WERI-Rb-1 (cell line): ENCODE measurements at regions not wholly inside any gene's neighbourhood (a gene's known extent, or its start where the extent isn't known, plus 50 kb on each side); places are given as distances from the start of the nearest gene placed in this dataset.
A peak's percentile ranks its signal among the peaks of the same experiment; 100 is the strongest.

Experiments used
- DNase-seq: peaks from one replicate; pipeline ENCODE4 v3.0.0-alpha.2; 2020
- H3K27ac ChIP-seq: fragments of 250-450 bp; sonication (Bioruptor Pico); 2 replicates; pipeline ENCODE4 v1.5.1; 2020; ENCODE audit warnings: mild to moderate bottlenecking, moderate library complexity
- H3K27me3 ChIP-seq: fragments of 250-450 bp; sonication (Bioruptor Pico); 2 replicates; pipeline ENCODE4 v1.5.1; 2021; ENCODE audit warnings: mild to moderate bottlenecking, low read depth, moderate library complexity; ENCODE audit not compliant: insufficient read depth, severe bottlenecking
- H3K36me3 ChIP-seq: fragments of 250-450 bp; sonication (Bioruptor Pico); 2 replicates; pipeline ENCODE4 v1.5.1; 2020; ENCODE audit warnings: mild to moderate bottlenecking, moderate library complexity
- H3K4me3 ChIP-seq: 2 replicates; pipeline ENCODE4 v1.5.1; 2011; ENCODE audit warnings: low read depth, mild to moderate bottlenecking, control low read depth, low read length
- H3K9me3 ChIP-seq: fragments of 250-450 bp; sonication (Bioruptor Pico); 2 replicates; pipeline ENCODE4 v1.5.1; 2021; ENCODE audit warnings: mild to moderate bottlenecking, moderate library complexity; ENCODE audit not compliant: severe bottlenecking
- CTCF ChIP-seq: IDR thresholded peaks from 2 replicates; pipeline ENCODE4 v1.5.1; 2011; ENCODE audit warnings: low read depth, mild to moderate bottlenecking, control low read depth, inconsistent platforms, low read length

GRCh38 chr15:87263296-87263695 lies 993.2 kb downstream of the NTRK3 start:
- Histone ChIP-seq H3K4me3 (no peak overlapping the region), H3K9me3 (no peaks in the 10 kb centered on the region), H3K27me3 (no peaks in the 10 kb centered on the region), H3K36me3 (no peaks in the 10 kb centered on the region), H3K27ac (no peak overlapping the region)
- TF ChIP-seq CTCF: no peak
- DNase-seq: no peak

DNA sequence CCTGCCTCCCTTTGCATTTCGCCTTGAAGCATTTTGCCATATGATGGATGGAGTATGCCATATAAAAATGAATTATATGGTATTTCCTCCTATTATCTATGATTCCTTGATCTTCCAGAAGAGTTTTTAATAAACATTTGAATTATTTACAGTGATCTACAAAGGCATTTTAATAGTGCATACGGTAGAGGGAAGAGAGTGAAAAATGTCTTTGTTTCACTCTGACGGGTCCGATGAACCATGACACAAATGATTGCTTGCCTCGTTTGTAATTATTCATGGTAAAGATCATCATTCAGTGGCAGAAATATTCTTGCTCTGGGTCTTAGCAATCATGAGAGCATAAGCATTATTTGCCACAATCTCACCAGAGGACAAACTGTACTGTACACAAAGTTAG lies 1010.9 kb downstream of the NTRK3 start:
- Histone ChIP-seq H3K4me3 (no peak overlapping the region), H3K9me3 (no peaks in the 10 kb centered on the region), H3K27me3 (no peaks in the 10 kb centered on the region), H3K36me3 (no peaks in the 10 kb centered on the region), H3K27ac (no peak overlapping the region)
- TF ChIP-seq CTCF: no peak
- no peak for DNase-seq

GRCh38 chr15:87243474-87243873 lies 1013.1 kb downstream of the NTRK3 start:
- DNase-seq: peak; percentile 75
- Histone ChIP-seq H3K9me3 (no peaks in the 10 kb centered on the region), H3K36me3 (no peaks in the 10 kb centered on the region), H3K4me3 (no peak overlapping the region), H3K27ac (no peak overlapping the region), H3K27me3 (no peaks in the 10 kb centered on the region)
- TF ChIP-seq CTCF: no peak

- no peak for TF ChIP-seq CTCF
Observed at GRCh38 chr15:87239582-87240230, 1016.8 kb downstream of the NTRK3 start.

DNA sequence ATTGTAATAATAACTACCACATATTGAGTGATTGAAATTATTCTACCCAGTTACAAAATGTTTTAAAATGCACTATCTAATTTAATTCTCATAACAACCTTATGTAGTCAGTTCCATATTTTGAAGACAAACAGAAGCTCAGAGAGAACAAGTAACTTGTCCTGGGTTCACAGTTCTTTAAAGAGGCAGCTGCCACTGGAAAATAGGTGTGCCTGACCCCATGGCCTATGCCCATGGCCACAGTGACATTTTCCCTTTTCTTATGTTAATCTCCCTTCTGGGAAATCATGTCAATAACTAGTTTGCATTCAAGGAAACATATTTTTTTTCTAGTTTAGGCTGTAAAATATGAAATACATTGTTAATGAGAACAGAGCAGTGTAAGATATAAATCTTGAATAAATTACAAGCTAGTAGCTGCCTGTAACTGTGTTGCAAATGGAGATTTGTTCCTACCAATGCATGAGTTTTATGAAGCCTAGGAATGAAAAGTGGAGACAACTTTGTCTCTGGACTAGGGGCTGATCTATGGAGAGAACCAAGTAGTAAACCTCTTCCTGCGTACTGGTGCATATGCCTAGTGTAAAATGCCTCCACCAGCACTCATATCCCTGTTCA lies 1018.0 kb downstream of the NTRK3 start:
- no peak for TF ChIP-seq CTCF
- no peaks in the 10 kb centered on the region for H3K27me3 ChIP-seq

More at GRCh38 chr15:87239582-87240230, 1016.8 kb downstream of the NTRK3 start:
- Histone ChIP-seq H3K27me3 (no peaks in the 10 kb centered on the region), H3K4me3 (no peak overlapping the region), H3K9me3 (no peaks in the 10 kb centered on the region), H3K36me3 (no peaks in the 10 kb centered on the region), H3K27ac (no peak overlapping the region)
- no peak for DNase-seq

GRCh38 chr15:87228460-87228859 lies 1028.1 kb downstream of the NTRK3 start:
- H3K27ac ChIP-seq: no peak overlapping the region
- H3K36me3 ChIP-seq: no peaks in the 10 kb centered on the region
- no peak overlapping the region for H3K4me3 ChIP-seq
- no peaks in the 10 kb centered on the region for H3K9me3 ChIP-seq
- no peak for TF ChIP-seq CTCF
- no peak for DNase-seq
- no peaks in the 10 kb centered on the region for H3K27me3 ChIP-seq

More for the DNA sequence above, 1018.0 kb downstream of the NTRK3 start:
- no peak overlapping the region for H3K27ac ChIP-seq
- H3K36me3 ChIP-seq: no peaks in the 10 kb centered on the region
- H3K4me3 ChIP-seq: no peak overlapping the region
- no peak for DNase-seq
- H3K9me3 ChIP-seq: no peaks in the 10 kb centered on the region
